ENCODE measurements at regions not wholly inside any gene's neighbourhood (a gene's known extent, or its start where the extent isn't known, plus 50 kb on each side); places are given as distances from the start of the nearest gene placed in this dataset.

GRCh38 chr4:81826335-81826734 is 354.6 kb upstream of the RASGEF1B start:
- TF ChIP-seq CTCF (optimal IDR thresholded peaks at IDR 0.05 in 1 of 3, IDR thresholded peaks at IDR 0.05 in 1 of 3, conservative IDR thresholded peaks at IDR 0.05 in 1 of 3; ENCODE audit: extremely low read depth in 1 of 3, insufficient read depth in 2 of 3, low read length in 3 of 3) (no peak), EZH2 (IDR thresholded peaks at IDR 0.05; ENCODE audit: low read length) (no peak)

Data from keratinocyte (primary cell).